Lung (tissue), 11 donors: ENCODE measurements at regions not wholly inside any gene's neighbourhood (a gene's known extent, or its start where the extent isn't known, plus 50 kb on each side); places are given as distances from the start of the nearest gene placed in this dataset.

Experiments
- ATAC-seq: fragments of 200-7000 bp; cut with Tn5 transposase; one replicate; pipeline ENCODE4 v1.9.1; 2020; ENCODE audit warnings: moderate number of reproducible peaks; ENCODE audit not compliant: insufficient read depth, low FRiP score
- DNase-seq, 3 donors: peaks; one replicate each; pipeline ENCODE4 v3.0.0-alpha.2; 2013 to 2017
- H3K27ac ChIP-seq, 2 donors: one replicate each; pipeline ENCODE4 v1.5.1; 2013; ENCODE audit warnings: mild to moderate bottlenecking in 2 of 2, moderate library complexity in 2 of 2, control low read depth in 1 of 2, inconsistent platforms in 1 of 2, low read depth in 1 of 2, low read length in 1 of 2
- H3K27me3 ChIP-seq, 3 donors: one replicate each; pipeline ENCODE4 v1.5.1; 2013; ENCODE audit warnings: low read length in 2 of 3; ENCODE audit not compliant: control insufficient read depth in 3 of 3, insufficient read depth in 3 of 3
- H3K36me3 ChIP-seq, 4 donors: one replicate each; pipeline ENCODE4 v1.5.1; 2013; ENCODE audit warnings: low read length in 4 of 4, mild to moderate bottlenecking in 1 of 4, moderate library complexity in 1 of 4; ENCODE audit not compliant: control insufficient read depth in 4 of 4, insufficient read depth in 4 of 4
- H3K4me1 ChIP-seq, 5 donors: one replicate each; pipeline ENCODE4 v1.5.1; 2013; ENCODE audit warnings: low read length in 5 of 5, mild to moderate bottlenecking in 2 of 5, moderate library complexity in 1 of 5; ENCODE audit not compliant: control insufficient read depth in 5 of 5, insufficient read depth in 5 of 5
- H3K4me3 ChIP-seq: one replicate; pipeline ENCODE4 v1.5.1; 2013; ENCODE audit warnings: mild to moderate bottlenecking, control low read depth, moderate library complexity
- H3K9ac ChIP-seq, 2 donors: one replicate each; pipeline ENCODE4 v1.5.1; 2013; ENCODE audit warnings: low read length in 2 of 2, control low read depth in 1 of 2; ENCODE audit not compliant: insufficient read depth in 1 of 2
- H3K9me3 ChIP-seq, 4 donors: one replicate each; pipeline ENCODE4 v1.5.1; 2013; ENCODE audit warnings: low read length in 3 of 4, mild to moderate bottlenecking in 1 of 4, moderate library complexity in 1 of 4; ENCODE audit not compliant: control insufficient read depth in 4 of 4, insufficient read depth in 3 of 4
- CTCF ChIP-seq: IDR thresholded peaks from 2 replicates; pipeline ENCODE4 v1.5.1; 2012; ENCODE audit warnings: mild to moderate bottlenecking; ENCODE audit errors: control extremely low read depth, extremely low read depth
- WGBS, 2 donors: extraction: QIAGEN DNeasy Blood & Tissue Kit; methylation state at CpG; one replicate each; pipeline ENCODE4 v1.1.7; 2013; 5-methylcytosine and 5-hydroxymethylcytosine counted together
- donor health status: control.
- donor health status: control.
- donor health status: Bipolar disorder and iron deficiency.
- donor health status: healthy.
- donor health status: DM: yes; HTN: yes; CAD: no.

- no peak overlapping the region for H3K9ac ChIP-seq
- no peaks in the 10 kb centered on the region for H3K9me3 ChIP-seq
- 73 to 83% methylated on average over 3 of the region's 3 CpGs for WGBS, 2 donors
- no peak for ATAC-seq
- H3K36me3 ChIP-seq: no peaks in the 10 kb centered on the region
- peaks cover 0 to 9% (median 2%) of the 10 kb centered on the region in 5 donors for H3K4me1 ChIP-seq
- H3K27me3 ChIP-seq: no peaks in the 10 kb centered on the region
- no peak for TF ChIP-seq CTCF
- H3K4me3 ChIP-seq: no peak overlapping the region
- peak in 2 of 3 donors; percentile 46 to 73 for DNase-seq
- H3K27ac ChIP-seq: no peak overlapping the region
Measured at GRCh38 chr11:103798446-103798845, 238.0 kb upstream of the DDI1 start.

GRCh38 chr11:103800406-103801114 lies 235.9 kb upstream of the DDI1 start:
- H3K4me3 ChIP-seq: no peak overlapping the region
- DNase-seq (no peak), ATAC-seq (no peak)
- WGBS, 2 donors: 64 to 72% methylated on average over 9 of the region's 9 CpGs
- H3K36me3 ChIP-seq: no peaks in the 10 kb centered on the region
- TF ChIP-seq CTCF: no peak
- H3K9me3 ChIP-seq: no peaks in the 10 kb centered on the region
- H3K9ac ChIP-seq: no peak overlapping the region
- peak overlapping the region in 1 of 2 donors; percentile 48 for H3K27ac ChIP-seq
- no peaks in the 10 kb centered on the region for H3K27me3 ChIP-seq
- peaks cover 0 to 11% (median 2%) of the 10 kb centered on the region in 5 donors for H3K4me1 ChIP-seq

GRCh38 chr11:103803062-103803461 lies 233.4 kb upstream of the DDI1 start:
- TF ChIP-seq CTCF: no peak
- no peak for DNase-seq
- 86 to 91% methylated on average over 3 of the region's 3 CpGs for WGBS, 2 donors
- Histone ChIP-seq H3K4me3 (no peak overlapping the region), H3K4me1 (peaks cover 0 to 6% (median 2%) of the 10 kb centered on the region in 5 donors), H3K36me3 (no peaks in the 10 kb centered on the region), H3K27ac (no peak overlapping the region), H3K27me3 (no peaks in the 10 kb centered on the region), H3K9me3 (no peaks in the 10 kb centered on the region), H3K9ac (no peak overlapping the region)
- no peak for ATAC-seq

- H3K9me3 ChIP-seq: no peaks in the 10 kb centered on the region
- ATAC-seq: no peak
- H3K27ac ChIP-seq: no peak overlapping the region
- H3K27me3 ChIP-seq: no peaks in the 10 kb centered on the region
- H3K36me3 ChIP-seq: no peaks in the 10 kb centered on the region
- DNase-seq: no peak
- H3K4me1 ChIP-seq: peaks cover 0 to 4% (median 0%) of the 10 kb centered on the region in 5 donors
- H3K9ac ChIP-seq: no peak overlapping the region
- H3K4me3 ChIP-seq: no peak overlapping the region
- no peak for TF ChIP-seq CTCF
Measured at GRCh38 chr11:103805688-103806009, 230.8 kb upstream of the DDI1 start.
